GM18868 (cell line): ENCODE measurements at regions not wholly inside any gene's neighbourhood (a gene's known extent, or its start where the extent isn't known, plus 50 kb on each side); places are given as distances from the start of the nearest gene placed in this dataset.
"Not testable (repeated sequence)": the region's sequence is repeated elsewhere in the genome, so short reads cannot be mapped to it uniquely, and the experiment has no call there.

Source experiments
- ATAC-seq: cut with Tn5 transposase; IDR thresholded peaks from one replicate; pipeline ENCODE4 v1.9.1; 2021; ENCODE audit warnings: mild to moderate bottlenecking, moderate library complexity; ENCODE audit not compliant: unreplicated experiment

GRCh38 chr13:39931505-39931904 is 276.0 kb downstream of the COG6 start:
- no peak for ATAC-seq

GRCh38 chr13:39932514-39932913 is 277.1 kb downstream of the COG6 start:
- not testable (repeated sequence) for ATAC-seq

- peak; percentile 75 for ATAC-seq
Observed at GRCh38 chr13:39935155-39935554, 279.7 kb downstream of the COG6 start.

- no peak for ATAC-seq
Observed at GRCh38 chr13:39938596-39938995, 283.1 kb downstream of the COG6 start.

GRCh38 chr13:39941236-39941635 is 285.8 kb downstream of the COG6 start:
- no peak for ATAC-seq

- ATAC-seq: no peak
Observed at GRCh38 chr13:39941911-39942551, 286.6 kb downstream of the COG6 start.

- ATAC-seq: peak; percentile 96
Observed at GRCh38 chr13:39942552-39943273, 287.3 kb downstream of the COG6 start.

GRCh38 chr13:39943711-39944110 is 288.2 kb downstream of the COG6 start:
- no peak for ATAC-seq

GRCh38 chr13:39945226-39945625 is 289.8 kb downstream of the COG6 start:
- no peak for ATAC-seq

GRCh38 chr13:39946769-39947168 is 291.3 kb downstream of the COG6 start:
- ATAC-seq: no peak

- ATAC-seq: no peak
Observed at GRCh38 chr13:39951301-39951700, 295.8 kb downstream of the COG6 start.

- no peak for ATAC-seq
Observed at GRCh38 chr13:39952249-39953233, 297.1 kb downstream of the COG6 start.

GRCh38 chr13:39954476-39954875 is 299.0 kb downstream of the COG6 start:
- ATAC-seq: no peak

- peak; percentile 40 for ATAC-seq
Observed at GRCh38 chr13:39955560-39955959, 300.1 kb downstream of the COG6 start.

GRCh38 chr13:39956036-39956435 is 300.6 kb downstream of the COG6 start:
- peak; percentile 88 for ATAC-seq

- ATAC-seq: no peak
Observed at GRCh38 chr13:39957868-39958677, 302.6 kb downstream of the COG6 start.

GRCh38 chr13:39959497-39960144 is 304.2 kb downstream of the COG6 start:
- no peak for ATAC-seq

- no peak for ATAC-seq
Observed at GRCh38 chr13:39960191-39960590, 304.7 kb downstream of the COG6 start.

GRCh38 chr13:39961036-39961435 is 305.6 kb downstream of the COG6 start:
- no peak for ATAC-seq

GRCh38 chr13:39963612-39964011 is 308.1 kb downstream of the COG6 start:
- ATAC-seq: peak; percentile 54
